IMR-90 (cell line): ENCODE measurements at regions not wholly inside any gene's neighbourhood (a gene's known extent, or its start where the extent isn't known, plus 50 kb on each side); places are given as distances from the start of the nearest gene placed in this dataset.

Source experiments
- TF ChIP-seq, protein P1 (sequence below): conservative IDR thresholded peaks from 2 replicates; pipeline ENCODE4 v1.5.1; 2012; ENCODE audit warnings: mild to moderate bottlenecking, low read depth, low read length, improper control_type of control experiment
- TF ChIP-seq, protein P2 (sequence below): fragments of 150-350 bp; IDR thresholded peaks from 2 replicates; pipeline ENCODE4 v1.6.1; 2017; ENCODE audit warnings: mild to moderate bottlenecking, antibody characterized with exemption, low read length, low read depth

DNA sequence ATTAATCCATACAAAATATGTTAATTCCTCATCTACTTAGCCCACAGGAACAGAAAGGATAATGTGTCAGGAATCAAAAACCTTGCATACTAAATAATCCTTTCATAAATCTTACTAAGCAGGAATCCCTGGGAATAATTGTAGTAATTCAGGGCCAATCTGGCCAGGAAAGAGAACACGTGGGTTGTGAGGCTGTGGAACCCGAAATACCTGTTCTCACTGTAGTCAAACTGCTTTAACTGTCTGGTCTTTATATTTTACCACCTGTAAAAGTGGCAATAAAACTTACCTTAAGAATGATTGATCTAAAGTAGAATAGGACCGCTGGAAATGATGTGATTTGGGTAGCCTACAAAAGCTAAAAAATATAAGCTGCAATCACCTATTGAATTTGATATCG is 1620.9 kb downstream of the STIM2 start:
- TF ChIP-seq, protein P1, sequence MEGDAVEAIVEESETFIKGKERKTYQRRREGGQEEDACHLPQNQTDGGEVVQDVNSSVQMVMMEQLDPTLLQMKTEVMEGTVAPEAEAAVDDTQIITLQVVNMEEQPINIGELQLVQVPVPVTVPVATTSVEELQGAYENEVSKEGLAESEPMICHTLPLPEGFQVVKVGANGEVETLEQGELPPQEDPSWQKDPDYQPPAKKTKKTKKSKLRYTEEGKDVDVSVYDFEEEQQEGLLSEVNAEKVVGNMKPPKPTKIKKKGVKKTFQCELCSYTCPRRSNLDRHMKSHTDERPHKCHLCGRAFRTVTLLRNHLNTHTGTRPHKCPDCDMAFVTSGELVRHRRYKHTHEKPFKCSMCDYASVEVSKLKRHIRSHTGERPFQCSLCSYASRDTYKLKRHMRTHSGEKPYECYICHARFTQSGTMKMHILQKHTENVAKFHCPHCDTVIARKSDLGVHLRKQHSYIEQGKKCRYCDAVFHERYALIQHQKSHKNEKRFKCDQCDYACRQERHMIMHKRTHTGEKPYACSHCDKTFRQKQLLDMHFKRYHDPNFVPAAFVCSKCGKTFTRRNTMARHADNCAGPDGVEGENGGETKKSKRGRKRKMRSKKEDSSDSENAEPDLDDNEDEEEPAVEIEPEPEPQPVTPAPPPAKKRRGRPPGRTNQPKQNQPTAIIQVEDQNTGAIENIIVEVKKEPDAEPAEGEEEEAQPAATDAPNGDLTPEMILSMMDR, result no peak
- TF ChIP-seq, protein P2, sequence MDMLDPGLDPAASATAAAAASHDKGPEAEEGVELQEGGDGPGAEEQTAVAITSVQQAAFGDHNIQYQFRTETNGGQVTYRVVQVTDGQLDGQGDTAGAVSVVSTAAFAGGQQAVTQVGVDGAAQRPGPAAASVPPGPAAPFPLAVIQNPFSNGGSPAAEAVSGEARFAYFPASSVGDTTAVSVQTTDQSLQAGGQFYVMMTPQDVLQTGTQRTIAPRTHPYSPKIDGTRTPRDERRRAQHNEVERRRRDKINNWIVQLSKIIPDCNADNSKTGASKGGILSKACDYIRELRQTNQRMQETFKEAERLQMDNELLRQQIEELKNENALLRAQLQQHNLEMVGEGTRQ, result no peak
